ENCODE measurements at regions not wholly inside any gene's neighbourhood (a gene's known extent, or its start where the extent isn't known, plus 50 kb on each side); places are given as distances from the start of the nearest gene placed in this dataset.

GRCh38 chr2:215635071-215635787, 199.4 kb upstream of the FN1 start:
- peaks cover 5 to 8% (median 5%) of the 10 kb centered on the region in 3 donors for H3K9me3 ChIP-seq (ENCODE audit: control extremely low read depth in 1 of 3, control insufficient read depth in 2 of 3, insufficient read depth in 1 of 3, low read length in 2 of 3)
- POLR2A ChIA-PET: no interaction called here
- H3K4me2 ChIP-seq (replicated peaks; ENCODE audit: low read depth, low read length, poor library complexity, severe bottlenecking): no peak overlapping the region
- H3K27ac ChIP-seq (ENCODE audit: low read length in 2 of 2): no peak overlapping the region
- H3K79me2 ChIP-seq (ENCODE audit: control insufficient read depth, insufficient read depth, low read length): no peaks in the 10 kb centered on the region
- Mint-ChIP-seq H3K4me3 (no peak overlapping the region), H3K4me1 (no peaks in the 10 kb centered on the region), H3K27me3 (peaks cover 4% of the 10 kb centered on the region), H3K27ac (no peak overlapping the region), H3K9me3 (ENCODE audit: insufficient read depth) (peaks cover 20% of the 10 kb centered on the region)
- H3K4me3 ChIP-seq (ENCODE audit: control extremely low read depth in 1 of 5, extremely low read depth in 1 of 5, insufficient read depth in 1 of 5, low read depth in 2 of 5, low read length in 4 of 5): no peak overlapping the region
- TF ChIP-seq CTCF (IDR thresholded peaks at IDR 0.05) (no peak), EZH2 (IDR thresholded peaks at IDR 0.05; ENCODE audit: borderline replicate concordance, insufficient read depth, low read depth, low read length, poor library complexity, severe bottlenecking) (no peak)
- H3K27me3 ChIP-seq (replicated peaks in 1 of 4; ENCODE audit: control extremely low read depth in 1 of 4, control insufficient read depth in 3 of 4, insufficient read depth in 4 of 4, low read length in 3 of 4): no peaks in the 10 kb centered on the region
- H4K20me1 ChIP-seq (ENCODE audit: control insufficient read depth, insufficient read depth, low read length, poor library complexity, severe bottlenecking): no peaks in the 10 kb centered on the region
- CTCF ChIA-PET: no interaction called here
- ATAC-seq (ENCODE audit: low read depth) (no peak), DNase-seq (no peak)
- H3K9ac ChIP-seq (ENCODE audit: low read length): no peak overlapping the region
- H3K36me3 ChIP-seq (replicated peaks in 1 of 2; ENCODE audit: control extremely low read depth in 1 of 2, control insufficient read depth in 1 of 2, extremely low read depth in 1 of 2, insufficient read depth in 2 of 2, low read length in 1 of 2): no peaks in the 10 kb centered on the region
- H2AFZ ChIP-seq (ENCODE audit: insufficient read depth, low read depth, low read length, poor library complexity, severe bottlenecking): no peak overlapping the region
- intact Hi-C loops (cut with micrococcal nuclease): no loop called here
- H3K4me1 ChIP-seq (ENCODE audit: control insufficient read depth in 2 of 2, insufficient read depth in 2 of 2, low read length in 2 of 2): no peaks in the 10 kb centered on the region

GRCh38 chr2:215633360-215633759, 197.5 kb upstream of the FN1 start:
- Histone ChIP-seq H3K4me3 (ENCODE audit: control extremely low read depth in 1 of 5, extremely low read depth in 1 of 5, insufficient read depth in 1 of 5, low read depth in 2 of 5, low read length in 4 of 5) (no peak overlapping the region), H3K4me2 (replicated peaks; ENCODE audit: low read depth, low read length, poor library complexity, severe bottlenecking) (no peak overlapping the region), H3K79me2 (ENCODE audit: control insufficient read depth, insufficient read depth, low read length) (no peaks in the 10 kb centered on the region), H2AFZ (ENCODE audit: insufficient read depth, low read depth, low read length, poor library complexity, severe bottlenecking) (no peak overlapping the region), H3K9me3 (ENCODE audit: control extremely low read depth in 1 of 3, control insufficient read depth in 2 of 3, insufficient read depth in 1 of 3, low read length in 2 of 3) (peaks cover 5 to 8% (median 7%) of the 10 kb centered on the region in 3 donors), H3K4me1 (ENCODE audit: control insufficient read depth in 2 of 2, insufficient read depth in 2 of 2, low read length in 2 of 2) (no peaks in the 10 kb centered on the region), H3K27me3 (replicated peaks in 1 of 4; ENCODE audit: control extremely low read depth in 1 of 4, control insufficient read depth in 3 of 4, insufficient read depth in 4 of 4, low read length in 3 of 4) (no peaks in the 10 kb centered on the region), H3K36me3 (replicated peaks in 1 of 2; ENCODE audit: control extremely low read depth in 1 of 2, control insufficient read depth in 1 of 2, extremely low read depth in 1 of 2, insufficient read depth in 2 of 2, low read length in 1 of 2) (no peaks in the 10 kb centered on the region), H4K20me1 (ENCODE audit: control insufficient read depth, insufficient read depth, low read length, poor library complexity, severe bottlenecking) (no peaks in the 10 kb centered on the region), H3K27ac (ENCODE audit: low read length in 2 of 2) (no peak overlapping the region), H3K9ac (ENCODE audit: low read length) (no peak overlapping the region)
- ATAC-seq (ENCODE audit: low read depth) (no peak), DNase-seq (no peak)
- ChIA-PET POLR2A (no interaction called here), CTCF (no interaction called here)
- Mint-ChIP-seq H3K4me3 (no peak overlapping the region), H3K27me3 (peaks cover 4% of the 10 kb centered on the region), H3K4me1 (no peaks in the 10 kb centered on the region), H3K9me3 (ENCODE audit: insufficient read depth) (peaks cover 20% of the 10 kb centered on the region), H3K27ac (no peak overlapping the region)
- no peak for TF ChIP-seq CTCF (IDR thresholded peaks at IDR 0.05)
- TF ChIP-seq EZH2 (IDR thresholded peaks at IDR 0.05; ENCODE audit: borderline replicate concordance, insufficient read depth, low read depth, low read length, poor library complexity, severe bottlenecking): no peak
- intact Hi-C loops (cut with micrococcal nuclease): no loop called here
